ENCODE measurements at regions not wholly inside any gene's neighbourhood (a gene's known extent, or its start where the extent isn't known, plus 50 kb on each side); places are given as distances from the start of the nearest gene placed in this dataset.

- no peaks in the 10 kb centered on the region for H3K79me2 ChIP-seq
- no peak overlapping the region for H3K4me2 ChIP-seq (ENCODE audit: low read length)
- H2AFZ ChIP-seq, result no peak overlapping the region
- TF ChIP-seq, protein P1, sequence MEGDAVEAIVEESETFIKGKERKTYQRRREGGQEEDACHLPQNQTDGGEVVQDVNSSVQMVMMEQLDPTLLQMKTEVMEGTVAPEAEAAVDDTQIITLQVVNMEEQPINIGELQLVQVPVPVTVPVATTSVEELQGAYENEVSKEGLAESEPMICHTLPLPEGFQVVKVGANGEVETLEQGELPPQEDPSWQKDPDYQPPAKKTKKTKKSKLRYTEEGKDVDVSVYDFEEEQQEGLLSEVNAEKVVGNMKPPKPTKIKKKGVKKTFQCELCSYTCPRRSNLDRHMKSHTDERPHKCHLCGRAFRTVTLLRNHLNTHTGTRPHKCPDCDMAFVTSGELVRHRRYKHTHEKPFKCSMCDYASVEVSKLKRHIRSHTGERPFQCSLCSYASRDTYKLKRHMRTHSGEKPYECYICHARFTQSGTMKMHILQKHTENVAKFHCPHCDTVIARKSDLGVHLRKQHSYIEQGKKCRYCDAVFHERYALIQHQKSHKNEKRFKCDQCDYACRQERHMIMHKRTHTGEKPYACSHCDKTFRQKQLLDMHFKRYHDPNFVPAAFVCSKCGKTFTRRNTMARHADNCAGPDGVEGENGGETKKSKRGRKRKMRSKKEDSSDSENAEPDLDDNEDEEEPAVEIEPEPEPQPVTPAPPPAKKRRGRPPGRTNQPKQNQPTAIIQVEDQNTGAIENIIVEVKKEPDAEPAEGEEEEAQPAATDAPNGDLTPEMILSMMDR (IDR thresholded peaks at IDR 0.05), result no peak
- H3K36me3 ChIP-seq (ENCODE audit: control insufficient read depth, insufficient read depth, low read length), result no peaks in the 10 kb centered on the region
- no peak overlapping the region for H3K27ac ChIP-seq
- H3K4me3 ChIP-seq (ENCODE audit: low read depth, low read length), result no peak overlapping the region
- no peaks in the 10 kb centered on the region for H3K9me3 ChIP-seq (ENCODE audit: control insufficient read depth, low read length)
- no peaks in the 10 kb centered on the region for H3K27me3 ChIP-seq (ENCODE audit: control insufficient read depth, insufficient read depth, low read length)
- no peak overlapping the region for H3K9ac ChIP-seq
- H3K4me1 ChIP-seq, result no peaks in the 10 kb centered on the region
Measured at GRCh38 chr9:25613709-25614108, 64.5 kb downstream of the TUSC1 start.

DNA sequence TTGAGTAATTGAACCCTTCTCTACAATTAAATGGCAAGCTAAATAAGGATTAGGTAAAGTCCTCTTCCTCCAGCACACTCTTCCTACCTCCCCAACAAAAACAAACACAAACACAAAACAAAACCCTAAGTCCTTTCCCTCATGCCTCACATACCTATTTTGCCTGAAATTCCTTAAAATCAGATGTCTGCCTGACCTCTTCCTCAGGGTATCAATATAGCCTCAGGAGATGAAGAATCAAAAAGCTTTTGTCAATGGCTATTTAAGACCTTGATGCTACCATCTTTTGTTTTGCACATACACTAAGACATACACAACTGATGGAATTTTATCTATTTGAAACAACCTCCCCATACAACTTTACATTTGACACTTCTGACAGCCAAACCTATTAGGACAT lies 75.1 kb downstream of the TUSC1 start:
- Histone ChIP-seq H3K27me3 (ENCODE audit: control insufficient read depth, insufficient read depth, low read length) (no peaks in the 10 kb centered on the region), H3K9ac (no peak overlapping the region), H2AFZ (no peak overlapping the region), H3K9me3 (ENCODE audit: control insufficient read depth, low read length) (no peaks in the 10 kb centered on the region), H3K27ac (no peak overlapping the region), H3K4me2 (ENCODE audit: low read length) (no peak overlapping the region), H3K79me2 (no peaks in the 10 kb centered on the region), H3K4me3 (ENCODE audit: low read depth, low read length) (no peak overlapping the region), H3K4me1 (no peaks in the 10 kb centered on the region), H3K36me3 (ENCODE audit: control insufficient read depth, insufficient read depth, low read length) (no peaks in the 10 kb centered on the region)
- TF ChIP-seq, protein P1 (IDR thresholded peaks at IDR 0.05), result no peak

- Histone ChIP-seq H3K36me3 (ENCODE audit: control insufficient read depth, insufficient read depth, low read length) (no peaks in the 10 kb centered on the region), H3K27ac (no peak overlapping the region), H3K79me2 (no peaks in the 10 kb centered on the region), H3K27me3 (ENCODE audit: control insufficient read depth, insufficient read depth, low read length) (no peaks in the 10 kb centered on the region), H3K9ac (no peak overlapping the region), H3K4me3 (ENCODE audit: low read depth, low read length) (no peak overlapping the region), H3K4me2 (ENCODE audit: low read length) (no peak overlapping the region), H2AFZ (no peak overlapping the region), H3K4me1 (no peaks in the 10 kb centered on the region), H3K9me3 (ENCODE audit: control insufficient read depth, low read length) (no peaks in the 10 kb centered on the region)
- TF ChIP-seq, protein P1 (IDR thresholded peaks at IDR 0.05), result no peak
Measured at GRCh38 chr9:25602400-25603044, 75.7 kb downstream of the TUSC1 start.

DNA sequence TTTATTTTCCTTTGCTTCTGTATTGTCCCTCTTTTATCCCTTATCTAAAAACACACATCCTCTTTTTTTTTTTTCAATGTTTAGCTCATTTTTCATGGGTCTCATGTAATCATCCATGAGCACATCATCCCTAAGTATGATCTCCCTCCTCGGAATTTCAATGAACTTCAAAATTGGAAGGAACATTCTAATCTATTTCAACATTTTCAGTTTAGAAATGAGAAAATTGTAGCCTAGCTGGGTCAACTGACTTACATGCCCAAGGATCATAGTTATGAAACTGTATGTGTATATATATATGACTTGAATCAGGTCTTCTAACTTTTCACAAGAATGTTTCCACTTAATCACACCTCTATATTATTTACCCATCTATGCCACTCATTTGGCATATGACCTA lies 77.7 kb downstream of the TUSC1 start:
- H3K9ac ChIP-seq, result no peak overlapping the region
- H3K9me3 ChIP-seq (ENCODE audit: control insufficient read depth, low read length), result no peaks in the 10 kb centered on the region
- H2AFZ ChIP-seq, result no peak overlapping the region
- TF ChIP-seq, protein P1 (IDR thresholded peaks at IDR 0.05), result no peak
- H3K27ac ChIP-seq, result no peak overlapping the region
- H3K4me1 ChIP-seq, result no peaks in the 10 kb centered on the region
- H3K4me2 ChIP-seq (ENCODE audit: low read length), result no peak overlapping the region
- no peaks in the 10 kb centered on the region for H3K36me3 ChIP-seq (ENCODE audit: control insufficient read depth, insufficient read depth, low read length)
- no peaks in the 10 kb centered on the region for H3K27me3 ChIP-seq (ENCODE audit: control insufficient read depth, insufficient read depth, low read length)
- H3K4me3 ChIP-seq (ENCODE audit: low read depth, low read length), result no peak overlapping the region
- no peaks in the 10 kb centered on the region for H3K79me2 ChIP-seq

DNA sequence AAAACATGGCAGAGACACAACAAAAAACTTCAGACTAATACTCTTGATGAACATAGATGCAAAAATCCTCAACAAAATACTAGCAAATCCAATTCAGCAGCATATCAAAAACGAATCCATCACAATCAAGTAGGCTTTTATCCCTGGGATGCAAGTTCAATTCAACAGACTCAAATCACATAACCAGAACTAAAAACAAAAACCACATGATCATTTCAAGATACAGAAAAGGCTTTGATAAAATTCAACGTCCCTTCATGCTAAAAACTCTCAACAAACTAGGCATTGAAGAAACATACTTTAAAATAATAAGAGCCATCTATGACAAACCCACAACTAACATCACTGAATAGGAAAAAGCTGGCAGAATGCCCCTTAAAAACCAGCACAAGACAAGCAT lies 93.6 kb downstream of the TUSC1 start:
- Histone ChIP-seq H3K4me2 (ENCODE audit: low read length) (no peak overlapping the region), H3K36me3 (ENCODE audit: control insufficient read depth, insufficient read depth, low read length) (no peaks in the 10 kb centered on the region), H3K4me1 (no peaks in the 10 kb centered on the region), H3K4me3 (ENCODE audit: low read depth, low read length) (no peak overlapping the region), H3K9me3 (ENCODE audit: control insufficient read depth, low read length) (no peaks in the 10 kb centered on the region), H3K27ac (no peak overlapping the region), H2AFZ (no peak overlapping the region), H3K27me3 (ENCODE audit: control insufficient read depth, insufficient read depth, low read length) (no peaks in the 10 kb centered on the region), H3K9ac (no peak overlapping the region), H3K79me2 (no peaks in the 10 kb centered on the region)
- TF ChIP-seq, protein P1 (IDR thresholded peaks at IDR 0.05), result no peak
